H1 (cell line): ENCODE measurements at regions not wholly inside any gene's neighbourhood (a gene's known extent, or its start where the extent isn't known, plus 50 kb on each side); places are given as distances from the start of the nearest gene placed in this dataset.

Experiments
- CTCF ChIA-PET: fragments of 300-600 bp; sonication (Branson Sonifier 250); formaldehyde crosslinking; loops from one replicate; lab custom pipeline; 2021; ENCODE audit not compliant: partially characterized antibody; lab: Charles Lee
- POLR2A ChIA-PET: fragments of 300-600 bp; sonication (Branson Sonifier 250); formaldehyde crosslinking; loops from one replicate; lab custom pipeline; 2021; ENCODE audit warnings: inconsistent platforms; ENCODE audit not compliant: partially characterized antibody; lab: Charles Lee
- DNase-seq, 2 experiments: peaks; one replicate each; pipeline versions ENCODE4 v3.0.0 to v3.0.0-alpha.2; 2010 to 2022; ENCODE audit warnings: low spot score in 2 of 2, low read depth in 1 of 2, mixed read lengths in 1 of 2
- FAIRE-seq: peaks from 2 replicates; lab custom pipeline; 2011; peaks lifted over from hg19 to GRCh38; lab: Jason Lieb, UNC
- H2AFZ ChIP-seq: 2 replicates; pipeline ENCODE4 v1.8.1; 2012; ENCODE audit warnings: low read length, inconsistent platforms
- H2AK5ac ChIP-seq: 2 replicates; pipeline ENCODE4 v1.6.1; 2013; ENCODE audit warnings: low read depth, low read length
- H2BK120ac ChIP-seq: replicated peaks from 2 replicates; pipeline ENCODE3; 2013; ENCODE audit warnings: low read depth, low read length, inconsistent platforms
- H2BK12ac ChIP-seq: 2 replicates; pipeline ENCODE4 v1.6.1; 2013; ENCODE audit warnings: low read depth, low read length
- H2BK15ac ChIP-seq: 2 replicates; pipeline ENCODE4 v1.6.1; 2013; ENCODE audit warnings: low read length
- H2BK20ac ChIP-seq: 2 replicates; pipeline ENCODE4 v1.6.1; 2013; ENCODE audit warnings: low read length
- H2BK5ac ChIP-seq: 2 replicates; pipeline ENCODE4 v1.6.1; 2013; ENCODE audit warnings: low read depth, low read length
- H3K14ac ChIP-seq: 2 replicates; pipeline ENCODE4 v1.6.1; 2013; ENCODE audit warnings: inconsistent platforms; ENCODE audit not compliant: insufficient read length
- H3K18ac ChIP-seq: 2 replicates; pipeline ENCODE4 v1.6.1; 2013; ENCODE audit warnings: low read length; ENCODE audit errors: extremely low read depth
- H3K23ac ChIP-seq: 2 replicates; pipeline ENCODE4 v1.6.1; 2013; ENCODE audit warnings: inconsistent platforms; ENCODE audit not compliant: insufficient read length
- H3K23me2 ChIP-seq: 2 replicates; pipeline ENCODE4 v1.6.1; 2013; ENCODE audit warnings: low read depth, low read length
- H3K27ac ChIP-seq: 2 replicates; pipeline ENCODE4 v1.6.1; 2011; ENCODE audit warnings: low read depth, low read length, inconsistent platforms
- H3K27me3 ChIP-seq, 4 experiments: replicated peaks in 1 of 4; 1 replicate in 1 of 4; 2 replicates in 3 of 4; pipeline versions ENCODE4 v1.6.1 to v1.8.1; 2011 to 2013; ENCODE audit warnings: low read length in 3 of 4, mild to moderate bottlenecking in 3 of 4, inconsistent platforms in 2 of 4, mixed read lengths in 2 of 4, moderate library complexity in 1 of 4; ENCODE audit not compliant: control insufficient read depth in 3 of 4, insufficient read depth in 3 of 4; ENCODE audit errors: extremely low read depth in 1 of 4
- H3K36me3 ChIP-seq, 4 experiments: 2 replicates each; pipeline versions ENCODE4 v1.6.1 to v1.8.1; 2011 to 2013; ENCODE audit warnings: mild to moderate bottlenecking in 4 of 4, low read length in 3 of 4, moderate library complexity in 2 of 4, control low read depth in 1 of 4, inconsistent platforms in 1 of 4; ENCODE audit not compliant: insufficient read depth in 4 of 4, control insufficient read depth in 2 of 4
- H3K4ac ChIP-seq: replicated peaks from 2 replicates; pipeline ENCODE3; 2013; ENCODE audit warnings: low read length, low read depth, mixed read lengths, inconsistent platforms; ENCODE audit not compliant: insufficient read length
- H3K4me1 ChIP-seq, 4 experiments: replicated peaks in 1 of 4; 1 replicate in 1 of 4; 2 replicates in 3 of 4; pipeline versions ENCODE4 v1.6.1 to v1.8.1; 2011 to 2013; ENCODE audit warnings: low read length in 3 of 4, inconsistent platforms in 2 of 4, mixed read lengths in 1 of 4; ENCODE audit not compliant: insufficient read depth in 4 of 4, control insufficient read depth in 3 of 4
- H3K4me2 ChIP-seq, 2 experiments: 2 replicates each; pipeline versions ENCODE4 v1.6.1 to v1.8.1; 2011 to 2013; ENCODE audit warnings: low read depth in 2 of 2, low read length in 2 of 2, control low read depth in 1 of 2, inconsistent platforms in 1 of 2, mild to moderate bottlenecking in 1 of 2; ENCODE audit not compliant: insufficient read depth in 1 of 2
- H3K4me3 ChIP-seq, 4 experiments: fragments of 200-600, 300-600 bp in 1 of 4; sonication (generic), shearing (Covaris generic), sonication (Bioruptor Twin) in 1 of 4; 2 replicates each; pipeline versions ENCODE4 v1.5.1 to v1.8.1; 2011 to 2016; ENCODE audit warnings: low read length in 4 of 4, low read depth in 3 of 4, control low read depth in 2 of 4, inconsistent platforms in 2 of 4, mild to moderate bottlenecking in 2 of 4, mixed read lengths in 1 of 4, moderate library complexity in 1 of 4; ENCODE audit not compliant: insufficient read depth in 2 of 4; ENCODE audit errors: extremely low read depth in 1 of 4
- H3K56ac ChIP-seq: replicated peaks from 2 replicates; pipeline ENCODE3; 2013; ENCODE audit warnings: low read depth, mild to moderate bottlenecking, mixed read lengths, low read length, inconsistent platforms; ENCODE audit not compliant: insufficient read length
- H3K79me1 ChIP-seq: 2 replicates; pipeline ENCODE4 v1.6.1; 2013; ENCODE audit warnings: low read depth, low read length, control low read depth
- H3K79me2 ChIP-seq, 2 experiments: 2 replicates each; pipeline versions ENCODE4 v1.6.1 to v1.8.1; 2012 to 2013; ENCODE audit warnings: low read length in 2 of 2, mild to moderate bottlenecking in 2 of 2, inconsistent platforms in 1 of 2; ENCODE audit not compliant: insufficient read depth in 2 of 2, control insufficient read depth in 1 of 2
- H3K9ac ChIP-seq, 4 experiments: replicated peaks in 1 of 4; 1 replicate in 1 of 4; 2 replicates in 3 of 4; pipeline versions ENCODE4 v1.6.1 to v1.8.1; 2011 to 2013; ENCODE audit warnings: low read depth in 3 of 4, low read length in 3 of 4, control low read depth in 2 of 4, mild to moderate bottlenecking in 2 of 4, moderate library complexity in 2 of 4, inconsistent platforms in 1 of 4; ENCODE audit errors: extremely low read depth in 1 of 4
- H3K9me3 ChIP-seq, 2 experiments: 2 replicates each; pipeline versions ENCODE4 v1.6.1 to v1.8.1; 2012 to 2013; ENCODE audit warnings: mild to moderate bottlenecking in 2 of 2, moderate library complexity in 2 of 2, control low read depth in 1 of 2, inconsistent platforms in 1 of 2, low read depth in 1 of 2, low read length in 1 of 2, mixed read lengths in 1 of 2; ENCODE audit not compliant: insufficient read depth in 2 of 2
- H4K20me1 ChIP-seq, 2 experiments: replicated peaks in 1 of 2; 2 replicates each; pipeline versions ENCODE3 to v1.8.1; 2011 to 2013; ENCODE audit warnings: inconsistent platforms in 2 of 2, low read length in 2 of 2, mild to moderate bottlenecking in 1 of 2; ENCODE audit not compliant: insufficient read depth in 2 of 2, control insufficient read depth in 1 of 2
- H4K5ac ChIP-seq: 2 replicates; pipeline ENCODE4 v1.6.1; 2013; ENCODE audit warnings: low read length, low read depth, mixed read lengths, inconsistent platforms; ENCODE audit not compliant: insufficient read length
- H4K8ac ChIP-seq: 2 replicates; pipeline ENCODE4 v1.8.0; 2013; ENCODE audit warnings: mild to moderate bottlenecking, moderate library complexity, low read length, inconsistent platforms; ENCODE audit not compliant: insufficient read depth; ENCODE audit errors: extremely low read depth
- H4K91ac ChIP-seq: replicated peaks from 2 replicates; pipeline ENCODE3; 2013; ENCODE audit warnings: low read length, mixed read lengths, inconsistent platforms; ENCODE audit not compliant: insufficient read length
- BACH1 ChIP-seq: IDR thresholded peaks from 2 replicates; pipeline ENCODE4 v1.6.1; 2012; ENCODE audit warnings: low read length, improper control_type of control experiment
- BCL11A ChIP-seq, 2 experiments: IDR thresholded peaks; one replicate each; pipeline ENCODE4 v1.6.1; 2011; ENCODE audit warnings: low read depth in 2 of 2, low read length in 2 of 2, mild to moderate bottlenecking in 2 of 2
- EZH2 ChIP-seq: fragments of 200-600 bp; sonication (generic); IDR thresholded peaks from 2 replicates; pipeline ENCODE4 v1.7.1; 2012; ENCODE audit warnings: low read depth, mild to moderate bottlenecking, moderate library complexity, low read length, inconsistent platforms; ENCODE audit not compliant: severe bottlenecking
- POLR2AphosphoS5 ChIP-seq: IDR thresholded peaks from 2 replicates; pipeline ENCODE4 v1.6.1; 2011; ENCODE audit warnings: low read depth, low read length
- POU5F1 ChIP-seq: IDR thresholded peaks from 2 replicates; pipeline ENCODE4 v1.6.1; 2011; ENCODE audit warnings: low read depth, mild to moderate bottlenecking, low read length, moderate library complexity
- SIN3A ChIP-seq, 2 experiments: IDR thresholded peaks in 1 of 2; conservative IDR thresholded peaks in 1 of 2; 2 replicates each; pipeline ENCODE4 v1.6.1; 2011 to 2012; ENCODE audit warnings: low read length in 2 of 2, improper control_type of control experiment in 1 of 2, low read depth in 1 of 2, mild to moderate bottlenecking in 1 of 2
- SP1 ChIP-seq: IDR thresholded peaks from 2 replicates; pipeline ENCODE4 v1.6.1; 2011; ENCODE audit warnings: low read depth, low read length
- SUZ12 ChIP-seq: fragments of 200-600 bp; sonication (generic); IDR thresholded peaks from 2 replicates; pipeline ENCODE4 v1.6.1; 2012; ENCODE audit warnings: mild to moderate bottlenecking, inconsistent platforms, low read length, moderate library complexity, mixed read lengths
- TBP ChIP-seq: IDR thresholded peaks from 2 replicates; pipeline ENCODE4 v1.6.1; 2011; ENCODE audit warnings: low read depth, low read length, improper control_type of control experiment
- ZNF274 ChIP-seq: IDR thresholded peaks from 2 replicates; pipeline ENCODE4 v1.7.0; 2012; ENCODE audit warnings: low read length, borderline replicate concordance; ENCODE audit errors: extremely low read depth
- WGBS, 2 experiments: shearing (Covaris generic) in 1 of 2; methylation state at CpG; one replicate each; pipeline versions ENCODE4 v1.1.6 to v1.1.7; 2013 to 2015; ENCODE audit warnings: low lambda C conversion rate in 2 of 2, mixed read lengths in 2 of 2, inconsistent platforms in 1 of 2, low coverage in 1 of 2, missing lambda C conversion rate in 1 of 2; ENCODE audit not compliant: insufficient replicate concordance in 2 of 2, insufficient coverage in 1 of 2, insufficient read length in 1 of 2; ENCODE audit errors: extremely low coverage in 1 of 2, missing lambda C conversion rate in 1 of 2; 5-methylcytosine and 5-hydroxymethylcytosine counted together
- TF ChIP-seq, protein P1 (sequence below): IDR thresholded peaks from 2 replicates; pipeline ENCODE4 v1.6.1; 2011; ENCODE audit warnings: low read length, improper control_type of control experiment
- TF ChIP-seq, protein P2 (sequence below): IDR thresholded peaks from 2 replicates; pipeline ENCODE4 v1.6.1; 2011; ENCODE audit warnings: low read depth, mild to moderate bottlenecking, low read length; ENCODE audit not compliant: insufficient read depth

DNA sequence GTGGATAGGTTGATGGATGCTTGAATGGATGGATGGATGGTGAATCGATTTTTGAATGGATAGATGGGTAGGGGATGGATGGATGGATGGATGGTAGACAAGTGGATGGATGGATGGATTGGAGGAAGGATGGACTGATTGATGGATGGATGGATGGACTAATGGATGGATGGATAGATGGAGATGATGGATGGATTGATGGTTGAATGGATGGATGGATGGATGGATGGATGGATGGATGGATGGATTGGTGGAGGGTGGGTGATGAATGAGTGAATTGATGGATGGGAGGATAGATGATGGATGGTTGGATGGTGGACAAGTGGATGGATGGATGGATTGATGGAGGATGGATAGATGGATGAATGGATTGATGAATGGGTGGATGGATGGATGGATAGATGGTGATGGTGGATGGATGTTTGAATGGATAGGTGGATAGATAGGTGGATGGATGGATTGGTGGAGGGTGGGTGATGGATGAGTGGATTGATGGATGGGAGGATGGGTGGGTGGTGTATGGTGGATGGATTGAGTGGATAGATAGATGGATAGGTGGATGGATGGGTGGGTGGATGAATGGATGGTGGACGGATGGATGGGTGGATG lies 1140.9 kb downstream of the BRD1 start:
- peaks cover 9% of the 10 kb centered on the region; the same call in 1 of the 2 replicates for H3K23me2 ChIP-seq
- H2BK5ac ChIP-seq, result no peak overlapping the region
- DNase-seq (no peak), FAIRE-seq (no peak)
- no peaks in the 10 kb centered on the region for H3K79me1 ChIP-seq
- no peak overlapping the region for H4K8ac ChIP-seq
- no peak overlapping the region for H3K4me3 ChIP-seq
- ChIA-PET CTCF (no interaction called here), POLR2A (no interaction called here)
- no peak overlapping the region for H4K5ac ChIP-seq
- no peak overlapping the region for H3K14ac ChIP-seq
- H3K4me1 ChIP-seq, result peaks cover 0 to 4% (median 2%) of the 10 kb centered on the region in 4 experiments; a peak in 3 of 7 replicates
- H2AFZ ChIP-seq, result no peak overlapping the region
- no peak overlapping the region for H2BK120ac ChIP-seq
- no peak overlapping the region for H3K4ac ChIP-seq
- peaks cover 0 to 2% of the 10 kb centered on the region in 2 experiments; a peak in 1 of 4 replicates for H3K79me2 ChIP-seq
- H3K4me2 ChIP-seq, result no peak overlapping the region
- no peak overlapping the region for H4K91ac ChIP-seq
- no peak overlapping the region for H2BK15ac ChIP-seq
- H3K9me3 ChIP-seq, result no peaks in the 10 kb centered on the region
- no peaks in the 10 kb centered on the region for H3K27me3 ChIP-seq
- no peak overlapping the region for H2AK5ac ChIP-seq
- no peak overlapping the region for H2BK20ac ChIP-seq
- H3K23ac ChIP-seq, result no peak overlapping the region
- WGBS, 2 experiments, result 100% methylated on average over 1 to 2 of the region's 2 CpGs
- H4K20me1 ChIP-seq, result peaks cover 0 to 8% of the 10 kb centered on the region in 2 experiments
- no peaks in the 10 kb centered on the region for H3K36me3 ChIP-seq
- no peak overlapping the region for H3K18ac ChIP-seq
- peak overlapping the region; percentile 90 for H3K56ac ChIP-seq
- no peak overlapping the region for H3K27ac ChIP-seq
- no peak overlapping the region for H3K9ac ChIP-seq
- no peak overlapping the region for H2BK12ac ChIP-seq
- no peak for TF ChIP-seq POU5F1
- TF ChIP-seq TBP, result no peak
- no peak for TF ChIP-seq ZNF274
- no peak for TF ChIP-seq BCL11A (IDR thresholded peaks at IDR 0.05; ENCODE audit: low read depth in 2 of 2, low read length in 2 of 2)
- no peak for TF ChIP-seq SIN3A (conservative IDR thresholded peaks at IDR 0.05 in 1 of 2, IDR thresholded peaks at IDR 0.05 in 1 of 2; ENCODE audit: low read depth in 1 of 2, low read length in 2 of 2)
- TF ChIP-seq POLR2AphosphoS5, result no peak
- TF ChIP-seq BACH1, result no peak
- TF ChIP-seq, protein P1, sequence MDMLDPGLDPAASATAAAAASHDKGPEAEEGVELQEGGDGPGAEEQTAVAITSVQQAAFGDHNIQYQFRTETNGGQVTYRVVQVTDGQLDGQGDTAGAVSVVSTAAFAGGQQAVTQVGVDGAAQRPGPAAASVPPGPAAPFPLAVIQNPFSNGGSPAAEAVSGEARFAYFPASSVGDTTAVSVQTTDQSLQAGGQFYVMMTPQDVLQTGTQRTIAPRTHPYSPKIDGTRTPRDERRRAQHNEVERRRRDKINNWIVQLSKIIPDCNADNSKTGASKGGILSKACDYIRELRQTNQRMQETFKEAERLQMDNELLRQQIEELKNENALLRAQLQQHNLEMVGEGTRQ, result no peak
- TF ChIP-seq EZH2, result no peak
- no peak for TF ChIP-seq SP1
- TF ChIP-seq SUZ12, result no peak
- TF ChIP-seq, protein P2, sequence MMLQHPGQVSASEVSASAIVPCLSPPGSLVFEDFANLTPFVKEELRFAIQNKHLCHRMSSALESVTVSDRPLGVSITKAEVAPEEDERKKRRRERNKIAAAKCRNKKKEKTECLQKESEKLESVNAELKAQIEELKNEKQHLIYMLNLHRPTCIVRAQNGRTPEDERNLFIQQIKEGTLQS, result no peak
